T-helper 1 cell treated with Interleukin-12 subunit alpha and Interleukin-12 subunit beta and Interleukin-4 antibody, amounts not matched to agents 30 μg/mL and 1 μg/mL, for 36 hours (primary cell): ENCODE measurements at regions not wholly inside any gene's neighbourhood (a gene's known extent, or its start where the extent isn't known, plus 50 kb on each side); places are given as distances from the start of the nearest gene placed in this dataset.
"Not testable (repeated sequence)": the region's sequence is repeated elsewhere in the genome, so short reads cannot be mapped to it uniquely, and the experiment has no call there.

Experiments
- H3K27ac Mint-ChIP-seq: one replicate; pipeline ENCODE4 v1.8.0; 2021; ENCODE audit warnings: mild to moderate bottlenecking, mixed read lengths
- H3K27me3 Mint-ChIP-seq: one replicate; pipeline ENCODE4 v1.8.0; 2021; ENCODE audit warnings: low read depth, mixed read lengths
- H3K36me3 Mint-ChIP-seq: one replicate; pipeline ENCODE4 v1.8.0; 2021; ENCODE audit warnings: low read depth, mixed read lengths
- H3K4me1 Mint-ChIP-seq: one replicate; pipeline ENCODE4 v1.8.0; 2021; ENCODE audit warnings: low read depth, mixed read lengths
- H3K4me3 Mint-ChIP-seq: one replicate; pipeline ENCODE4 v1.8.0; 2021; ENCODE audit warnings: mild to moderate bottlenecking, moderate library complexity, mixed read lengths
- H3K9me3 Mint-ChIP-seq: one replicate; pipeline ENCODE4 v1.8.0; 2021; ENCODE audit warnings: mixed read lengths

DNA sequence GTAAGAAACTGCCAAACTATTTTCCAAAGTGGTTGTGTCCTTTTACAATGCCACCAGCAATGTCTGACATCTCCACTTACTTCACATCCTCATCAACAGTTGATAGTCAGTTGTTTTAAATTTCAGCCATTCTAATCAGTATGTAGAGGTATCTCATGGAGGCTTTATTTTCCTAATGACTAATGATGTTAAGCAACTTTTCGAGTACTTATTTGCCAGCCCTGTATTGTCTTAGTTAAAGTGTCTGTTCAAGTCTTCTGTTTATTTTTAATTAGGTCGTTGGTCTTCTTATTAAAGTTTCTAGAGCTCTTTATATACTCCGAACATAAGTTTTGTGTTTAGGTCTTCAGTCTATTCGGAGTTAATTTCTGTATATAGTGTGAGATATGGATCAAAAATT, 54.9 kb upstream of the NBPF12 start:
- H3K36me3 Mint-ChIP-seq, H3K4me3 Mint-ChIP-seq, H3K4me1 Mint-ChIP-seq, H3K27ac Mint-ChIP-seq, H3K27me3 Mint-ChIP-seq, H3K9me3 Mint-ChIP-seq: not testable (repeated sequence)

- not testable (repeated sequence) for H3K27ac Mint-ChIP-seq, H3K9me3 Mint-ChIP-seq, H3K4me1 Mint-ChIP-seq, H3K4me3 Mint-ChIP-seq, H3K27me3 Mint-ChIP-seq, H3K36me3 Mint-ChIP-seq
Measured at GRCh38 chr1:146881096-146881495, 57.0 kb upstream of the NBPF12 start.

GRCh38 chr1:146863799-146864319, 74.3 kb upstream of the NBPF12 start:
- H3K36me3 Mint-ChIP-seq, H3K4me1 Mint-ChIP-seq, H3K9me3 Mint-ChIP-seq, H3K27me3 Mint-ChIP-seq, H3K27ac Mint-ChIP-seq, H3K4me3 Mint-ChIP-seq: not testable (repeated sequence)

- not testable (repeated sequence) for H3K27ac Mint-ChIP-seq
Measured at GRCh38 chr1:146853147-146853546, 85.0 kb upstream of the NBPF12 start.

DNA sequence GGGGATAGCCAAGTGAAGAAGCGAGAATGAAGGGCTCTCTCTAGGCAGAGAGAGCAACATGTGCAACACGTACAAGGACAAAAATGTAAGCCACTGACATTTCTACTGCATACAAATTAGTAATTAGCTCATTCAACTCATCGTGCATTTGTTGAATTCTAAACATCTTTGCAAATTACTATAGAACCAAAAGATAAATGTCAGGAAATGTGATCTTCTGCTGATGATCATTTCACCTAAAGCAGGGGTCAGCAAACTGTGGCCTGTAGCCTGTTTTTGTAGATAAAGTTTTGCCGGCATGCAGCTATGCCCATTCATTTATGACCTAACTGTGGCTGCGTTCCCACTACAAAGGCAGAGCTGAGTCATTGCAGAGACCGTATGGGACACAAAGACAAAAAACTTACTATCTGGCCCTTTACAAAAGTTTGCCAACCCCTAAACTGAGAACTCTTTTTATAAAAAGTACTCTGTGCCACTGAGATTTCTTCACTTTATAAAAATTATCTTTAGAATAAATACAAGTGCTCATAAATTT, 87.7 kb upstream of the NBPF12 start:
- not testable (repeated sequence) for H3K27me3 Mint-ChIP-seq, H3K4me1 Mint-ChIP-seq, H3K9me3 Mint-ChIP-seq, H3K4me3 Mint-ChIP-seq, H3K27ac Mint-ChIP-seq, H3K36me3 Mint-ChIP-seq

More at GRCh38 chr1:146853147-146853546, 85.0 kb upstream of the NBPF12 start:
- H3K27me3 Mint-ChIP-seq, H3K36me3 Mint-ChIP-seq, H3K4me3 Mint-ChIP-seq, H3K9me3 Mint-ChIP-seq, H3K4me1 Mint-ChIP-seq: not testable (repeated sequence)

- not testable (repeated sequence) for H3K27me3 Mint-ChIP-seq
Measured at GRCh38 chr1:146838725-146839124, 99.4 kb upstream of the NBPF12 start.

GRCh38 chr1:146826957-146827356, 111.2 kb upstream of the NBPF12 start:
- not testable (repeated sequence) for H3K36me3 Mint-ChIP-seq, H3K9me3 Mint-ChIP-seq, H3K27me3 Mint-ChIP-seq, H3K27ac Mint-ChIP-seq, H3K4me1 Mint-ChIP-seq, H3K4me3 Mint-ChIP-seq

More at GRCh38 chr1:146838725-146839124, 99.4 kb upstream of the NBPF12 start:
- not testable (repeated sequence) for H3K4me3 Mint-ChIP-seq, H3K4me1 Mint-ChIP-seq, H3K9me3 Mint-ChIP-seq, H3K36me3 Mint-ChIP-seq, H3K27ac Mint-ChIP-seq

DNA sequence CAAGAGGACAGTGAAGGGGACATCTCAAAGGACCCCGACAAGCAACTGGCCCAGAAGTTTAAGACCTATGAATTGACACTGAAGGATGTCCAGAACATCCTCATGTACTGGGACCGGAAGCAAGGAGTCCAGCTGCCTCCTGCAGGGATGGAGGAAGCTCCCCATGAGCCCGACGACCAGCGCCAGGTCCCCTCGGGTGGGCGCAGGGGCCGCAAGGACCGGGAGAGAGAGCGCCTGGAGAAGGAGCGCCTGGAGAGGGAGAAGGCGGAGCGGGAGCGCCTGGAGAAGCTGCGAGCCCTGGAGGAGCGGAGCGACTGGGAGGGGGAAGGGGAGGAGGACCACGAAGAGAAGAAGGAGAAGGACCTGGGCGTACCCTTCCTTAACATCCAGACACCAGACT, 143.9 kb upstream of the NBPF12 start:
- not testable (repeated sequence) for H3K27me3 Mint-ChIP-seq, H3K4me1 Mint-ChIP-seq, H3K27ac Mint-ChIP-seq, H3K9me3 Mint-ChIP-seq, H3K4me3 Mint-ChIP-seq, H3K36me3 Mint-ChIP-seq

- not testable (repeated sequence) for H3K9me3 Mint-ChIP-seq, H3K4me3 Mint-ChIP-seq
Measured at GRCh38 chr1:146792725-146793124, 145.4 kb upstream of the NBPF12 start.

GRCh38 chr1:146784212-146784940, 153.7 kb upstream of the NBPF12 start:
- not testable (repeated sequence) for H3K27ac Mint-ChIP-seq, H3K36me3 Mint-ChIP-seq, H3K4me1 Mint-ChIP-seq, H3K9me3 Mint-ChIP-seq, H3K4me3 Mint-ChIP-seq, H3K27me3 Mint-ChIP-seq

More at GRCh38 chr1:146792725-146793124, 145.4 kb upstream of the NBPF12 start:
- H3K4me1 Mint-ChIP-seq, H3K27me3 Mint-ChIP-seq, H3K36me3 Mint-ChIP-seq, H3K27ac Mint-ChIP-seq: not testable (repeated sequence)

DNA sequence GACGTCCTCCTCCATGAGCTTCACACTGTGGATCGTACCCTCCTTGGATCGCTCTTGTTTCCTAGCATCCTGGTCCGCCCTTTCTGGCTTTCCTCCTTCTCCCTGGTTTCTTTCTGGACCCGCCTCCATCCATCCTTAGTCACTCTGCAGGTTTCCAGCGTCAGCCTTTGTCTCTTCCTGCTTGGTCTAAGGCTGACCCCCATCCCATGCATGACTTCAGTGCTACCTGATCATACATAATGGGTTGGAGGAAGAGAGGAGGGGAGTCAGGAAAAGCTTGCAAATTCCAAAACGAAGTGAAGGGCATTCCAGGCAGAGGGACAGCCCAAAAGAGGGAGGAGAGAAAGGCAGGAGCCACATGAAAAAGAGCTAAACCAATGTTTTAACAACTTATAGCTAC, 156.9 kb upstream of the NBPF12 start:
- not testable (repeated sequence) for H3K27me3 Mint-ChIP-seq, H3K4me3 Mint-ChIP-seq, H3K27ac Mint-ChIP-seq, H3K4me1 Mint-ChIP-seq, H3K36me3 Mint-ChIP-seq, H3K9me3 Mint-ChIP-seq

DNA sequence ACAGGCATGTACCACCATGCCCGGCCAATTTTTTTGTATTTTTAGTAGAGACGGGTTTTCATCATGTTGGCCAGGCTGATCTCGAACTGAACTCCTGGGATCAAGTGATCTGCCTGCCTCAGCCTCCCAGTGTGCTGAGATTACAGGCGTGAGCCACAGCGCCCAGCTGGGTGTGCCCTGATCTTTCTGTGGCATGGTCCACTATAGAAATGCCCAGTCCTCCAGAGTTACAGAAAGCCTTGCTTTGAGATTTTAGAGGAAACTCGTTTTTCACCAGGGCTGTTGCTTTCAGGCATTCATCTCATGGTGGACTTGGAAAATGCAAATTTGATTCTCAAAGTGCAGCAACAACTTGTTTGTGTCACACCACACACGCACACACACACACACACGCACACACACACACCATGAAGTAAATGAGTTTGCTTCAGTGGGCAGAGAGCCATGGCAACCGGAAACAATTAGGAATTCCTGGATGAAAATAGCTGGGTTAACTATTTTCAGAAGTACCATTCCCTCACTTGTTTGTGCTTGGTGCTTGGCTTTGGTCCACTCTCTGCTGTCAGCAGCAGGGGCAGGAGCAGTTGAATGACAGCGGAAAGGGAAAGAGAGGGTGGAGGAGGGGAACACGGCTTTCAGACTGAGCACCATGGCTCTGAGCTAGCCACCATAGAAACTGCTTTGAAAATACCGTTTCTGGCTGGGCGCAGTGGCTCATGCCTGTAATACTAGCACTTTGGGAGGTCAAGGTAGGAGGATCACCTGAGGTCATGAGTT, 160.1 kb upstream of the NBPF12 start:
- not testable (repeated sequence) for H3K36me3 Mint-ChIP-seq, H3K27ac Mint-ChIP-seq, H3K4me1 Mint-ChIP-seq, H3K9me3 Mint-ChIP-seq, H3K27me3 Mint-ChIP-seq, H3K4me3 Mint-ChIP-seq

DNA sequence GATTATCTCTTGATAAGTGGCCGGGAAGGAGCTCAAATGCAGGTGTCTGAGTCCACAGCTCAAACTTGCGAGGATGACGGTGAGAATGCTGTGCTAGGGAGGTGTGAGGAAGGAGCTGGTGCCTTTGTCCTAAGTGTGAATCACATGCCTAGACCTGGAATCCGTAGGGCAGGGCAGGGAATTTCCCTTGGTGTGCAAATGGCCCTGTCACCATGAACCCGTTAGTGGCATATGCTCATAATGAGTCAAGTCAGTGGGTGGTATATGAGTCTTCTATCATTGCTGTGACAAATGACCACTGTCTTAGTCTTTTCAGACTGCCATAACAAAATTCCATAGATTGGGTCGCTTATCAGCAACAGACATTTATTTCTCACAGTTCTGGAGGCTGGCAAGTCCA, 163.1 kb upstream of the NBPF12 start:
- H3K27ac Mint-ChIP-seq, H3K4me1 Mint-ChIP-seq, H3K27me3 Mint-ChIP-seq, H3K36me3 Mint-ChIP-seq, H3K4me3 Mint-ChIP-seq, H3K9me3 Mint-ChIP-seq: not testable (repeated sequence)

DNA sequence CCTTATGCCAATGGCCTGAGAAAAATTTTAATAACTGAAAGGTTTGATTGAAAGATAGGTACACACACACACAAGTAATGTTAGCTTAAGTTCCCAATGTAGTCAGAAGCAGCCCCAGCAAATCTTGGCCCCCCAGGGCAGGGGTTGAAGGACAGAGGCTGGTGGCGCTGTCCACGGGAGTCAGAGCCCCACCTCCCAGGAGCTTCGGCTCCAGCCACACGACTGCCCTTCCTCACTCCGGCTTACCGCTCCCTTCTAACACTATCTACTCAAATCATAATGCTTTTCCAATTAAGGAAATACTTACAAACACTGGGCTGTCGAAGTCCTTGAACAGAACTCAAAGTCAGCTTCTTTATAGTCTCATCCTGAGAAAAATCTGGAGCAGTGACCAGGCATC, 163.9 kb upstream of the NBPF12 start:
- not testable (repeated sequence) for H3K27me3 Mint-ChIP-seq, H3K4me1 Mint-ChIP-seq, H3K27ac Mint-ChIP-seq, H3K4me3 Mint-ChIP-seq, H3K36me3 Mint-ChIP-seq, H3K9me3 Mint-ChIP-seq

DNA sequence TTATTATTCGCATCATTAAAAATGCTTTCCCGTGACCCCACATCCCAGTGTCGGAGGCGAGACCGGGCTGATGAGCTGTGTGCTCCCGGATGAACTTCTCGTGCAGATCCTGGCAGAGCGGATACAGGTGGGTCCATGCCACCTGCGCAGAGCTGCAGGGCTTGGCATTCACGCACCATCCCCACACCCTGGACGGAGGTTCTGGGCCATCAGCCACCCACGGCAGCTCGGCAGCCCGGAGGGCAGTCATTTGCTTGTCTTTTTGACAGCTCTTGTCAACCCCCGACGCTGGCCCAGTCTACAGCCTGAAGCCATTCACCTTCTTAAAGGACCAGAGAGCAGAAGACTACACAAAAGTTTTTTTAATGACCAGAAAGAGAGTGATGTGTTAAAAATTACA, 166.7 kb upstream of the NBPF12 start:
- H3K4me3 Mint-ChIP-seq, H3K27ac Mint-ChIP-seq: not testable (repeated sequence)

More for the DNA sequence above, 166.7 kb upstream of the NBPF12 start:
- H3K4me1 Mint-ChIP-seq, H3K27me3 Mint-ChIP-seq, H3K36me3 Mint-ChIP-seq, H3K9me3 Mint-ChIP-seq: not testable (repeated sequence)
